GM04504 (cell line): ENCODE measurements at regions not wholly inside any gene's neighbourhood (a gene's known extent, or its start where the extent isn't known, plus 50 kb on each side); places are given as distances from the start of the nearest gene placed in this dataset.
"Not testable (repeated sequence)": the region's sequence is repeated elsewhere in the genome, so short reads cannot be mapped to it uniquely, and the experiment has no call there.

Source experiments
- DNase-seq: peaks from one replicate; pipeline ENCODE4 v3.0.0-alpha.2; 2012; ENCODE audit warnings: low read depth

DNA sequence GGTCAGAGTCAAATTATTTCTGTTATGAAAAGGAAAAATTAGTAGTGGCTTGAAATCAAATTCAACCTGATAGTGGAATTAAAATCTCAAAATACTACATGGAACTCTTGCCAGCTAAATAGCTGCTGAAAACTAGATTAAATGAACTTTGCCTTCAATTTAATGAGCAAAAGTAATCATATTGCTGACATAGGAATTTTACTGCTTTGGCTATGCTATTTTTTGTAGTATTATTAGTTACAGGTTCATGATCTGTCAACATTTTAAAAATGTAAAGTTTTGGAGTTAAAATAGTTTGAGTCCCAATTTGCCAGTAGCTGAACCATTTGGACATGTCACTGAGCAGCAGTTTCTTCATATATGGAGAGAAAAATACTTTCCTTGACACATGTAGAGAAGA, 81.4 kb downstream of the RERGL start:
- no peak for DNase-seq

DNA sequence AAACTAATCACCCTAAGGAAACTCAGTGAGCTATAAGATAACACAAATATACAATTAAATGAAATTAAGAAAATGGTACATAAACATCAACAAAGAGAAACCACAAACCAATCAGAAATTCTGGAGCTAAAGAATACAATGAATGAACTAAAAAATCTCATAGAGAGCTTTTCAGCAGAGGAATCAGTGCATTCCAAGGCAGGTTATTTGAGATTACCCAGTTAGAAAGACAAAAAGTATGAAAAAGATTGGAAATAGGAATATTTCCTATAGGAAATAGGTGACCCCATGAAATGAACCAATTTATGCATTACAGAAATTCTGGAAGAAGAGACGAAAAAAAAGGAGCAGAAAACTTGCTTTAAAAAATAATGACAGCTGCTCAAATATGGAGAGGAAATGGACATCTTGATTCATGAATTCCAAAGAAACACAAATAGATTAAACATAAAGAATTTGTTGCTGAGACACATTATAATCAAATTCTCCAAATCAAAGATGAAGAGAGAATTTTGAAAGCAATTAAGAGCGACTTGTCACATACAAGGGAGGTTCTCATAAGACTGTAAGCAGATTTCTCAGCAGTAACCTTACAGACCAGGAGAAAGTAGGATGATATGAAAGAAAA, 90.7 kb downstream of the RERGL start:
- DNase-seq: no peak

GRCh38 chr12:17992002-17992656, 97.9 kb downstream of the RERGL start:
- DNase-seq: peak; percentile 3

DNA sequence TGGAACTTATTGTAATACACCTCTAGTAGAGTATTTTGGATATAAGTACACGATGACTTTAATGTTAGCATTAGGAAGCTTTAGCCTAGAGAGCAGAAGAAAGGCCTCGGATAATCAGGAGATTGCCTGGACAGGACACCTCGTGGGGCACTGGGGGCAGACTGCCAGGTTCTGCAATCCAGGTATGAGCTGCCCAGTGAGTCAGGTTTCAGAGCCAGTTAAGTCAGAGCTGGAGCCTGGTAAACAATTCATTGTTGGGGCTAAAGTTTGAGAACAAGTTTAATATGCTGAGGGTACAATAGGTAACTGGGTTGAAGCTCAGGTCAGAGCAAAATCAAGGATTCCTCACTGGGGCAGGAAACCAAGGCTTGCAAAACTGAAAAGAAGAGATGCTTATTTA, 107.4 kb downstream of the RERGL start:
- DNase-seq: no peak

DNA sequence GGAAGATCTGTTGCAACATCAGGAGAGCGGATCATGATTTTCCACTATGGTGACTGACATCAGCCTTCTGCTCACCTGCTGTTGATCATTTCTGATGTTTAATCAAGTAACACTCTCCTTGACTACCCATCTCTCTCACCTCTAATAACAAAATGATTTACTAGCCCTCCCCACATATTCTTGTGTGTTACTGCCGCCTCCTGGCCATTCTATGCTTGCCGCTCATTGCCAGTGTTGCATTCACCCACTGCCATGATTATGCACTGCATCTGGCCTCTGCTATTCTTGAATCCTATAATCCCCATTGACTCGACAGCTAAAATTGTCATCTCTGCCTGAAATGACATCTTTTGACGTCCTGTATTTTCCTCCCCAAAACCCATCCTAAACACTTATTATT, 113.8 kb downstream of the RERGL start:
- no peak for DNase-seq

GRCh38 chr12:17975763-17976162, 114.2 kb downstream of the RERGL start:
- no peak for DNase-seq

- DNase-seq: no peak
Observed at GRCh38 chr12:17975239-17975638, 114.8 kb downstream of the RERGL start.

DNA sequence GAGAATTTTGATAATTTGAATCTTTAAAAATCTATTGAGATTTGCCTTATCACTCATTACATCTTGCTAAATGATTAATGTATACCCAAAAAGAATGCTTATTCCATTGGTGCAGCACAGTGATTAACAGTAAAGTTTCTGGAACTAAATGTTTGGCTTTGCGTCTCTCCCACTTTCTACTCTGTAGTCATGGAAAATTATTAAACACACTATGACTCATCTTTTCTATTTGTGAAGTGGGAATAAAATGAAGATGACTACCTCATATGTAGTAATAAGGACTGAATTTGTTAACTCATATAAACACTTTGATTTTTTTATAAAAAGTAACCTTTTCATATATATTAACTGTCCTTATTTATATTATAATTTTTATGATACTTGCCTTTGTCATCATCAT, 118.1 kb downstream of the RERGL start:
- no peak for DNase-seq

DNA sequence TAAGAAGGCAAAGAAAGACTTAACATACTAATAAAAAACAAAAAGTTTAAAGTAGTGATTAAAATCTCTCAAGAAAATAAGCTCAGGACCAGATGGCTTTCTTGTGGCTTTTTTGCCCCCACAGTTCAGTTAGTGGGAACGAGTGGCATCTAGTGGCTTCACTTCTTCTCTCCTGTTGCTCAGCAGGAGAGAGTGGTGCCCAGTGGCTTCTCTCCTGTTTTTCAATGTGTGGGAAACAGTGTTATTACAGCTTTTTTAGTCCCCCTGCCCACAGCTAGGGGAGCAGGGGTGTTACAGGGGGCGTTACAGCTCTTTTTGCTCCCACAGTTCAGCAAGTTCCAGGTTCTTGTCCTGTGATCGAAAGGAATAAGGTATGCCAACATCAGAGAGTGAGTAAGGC, 135.2 kb downstream of the RERGL start:
- no peak for DNase-seq

GRCh38 chr12:17950898-17951297, 139.1 kb downstream of the RERGL start:
- DNase-seq: no peak

DNA sequence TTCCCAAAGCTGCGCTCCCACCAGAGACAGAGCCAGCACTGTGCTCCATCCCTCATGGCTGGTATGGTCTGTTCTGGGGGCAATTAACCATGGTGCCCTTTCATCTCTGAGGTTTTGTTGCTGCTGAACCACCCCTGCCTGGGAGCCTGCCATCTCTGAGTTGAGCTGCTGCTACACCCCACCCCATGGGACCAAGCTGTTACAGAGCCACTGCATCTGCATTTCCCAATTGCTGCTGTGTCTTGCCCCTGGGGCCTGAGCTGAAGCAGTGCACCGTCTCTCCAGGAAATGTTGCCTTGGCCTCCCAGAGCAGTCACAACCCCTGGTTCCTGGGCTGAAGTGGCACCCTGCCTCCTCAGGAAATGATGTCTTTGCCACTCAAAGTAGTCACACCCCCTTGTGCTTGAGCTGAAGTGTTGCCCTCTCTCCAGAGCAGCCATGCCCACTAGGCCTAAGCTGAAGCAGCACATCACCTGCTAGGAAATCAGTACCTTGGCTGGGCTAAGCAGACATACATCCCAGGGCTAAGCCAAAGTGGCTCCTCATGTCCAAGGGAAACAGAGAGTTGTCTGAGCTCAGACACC, 140.3 kb downstream of the RERGL start:
- DNase-seq: no peak

DNA sequence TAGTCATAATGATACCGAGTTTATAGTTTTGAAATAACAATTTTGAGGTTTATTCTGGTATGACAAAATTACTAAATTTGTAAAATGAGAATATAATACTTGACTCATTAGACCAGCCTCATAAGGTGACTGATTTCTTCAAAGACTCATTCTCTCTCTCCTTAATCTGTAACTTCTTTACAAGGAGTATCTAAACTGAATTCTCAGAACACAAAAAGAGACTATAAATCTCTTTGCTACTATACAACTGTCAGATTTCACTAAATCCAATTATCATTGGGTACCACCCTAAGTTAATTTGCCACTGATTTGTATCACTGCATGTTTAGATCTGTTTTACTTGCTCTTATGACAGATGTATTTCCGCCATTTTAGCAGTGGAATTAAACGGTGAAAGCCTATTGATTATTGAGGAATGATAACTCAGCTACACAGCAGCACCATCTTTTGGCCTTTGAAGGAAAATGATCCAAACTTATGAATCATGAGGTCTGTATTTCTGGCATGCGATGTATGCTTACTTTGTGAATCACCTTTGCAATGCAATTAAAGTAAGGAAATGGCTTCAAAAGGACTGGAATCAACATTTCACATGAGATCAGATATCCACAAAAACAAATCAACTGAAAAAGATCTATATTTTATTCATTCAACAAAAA, 161.2 kb downstream of the RERGL start:
- no peak for DNase-seq

- DNase-seq: no peak
Observed at GRCh38 chr12:17918013-17918412, 172.0 kb downstream of the RERGL start.

- no peak for DNase-seq
Observed at GRCh38 chr12:17884581-17884980, 205.4 kb downstream of the RERGL start.

DNA sequence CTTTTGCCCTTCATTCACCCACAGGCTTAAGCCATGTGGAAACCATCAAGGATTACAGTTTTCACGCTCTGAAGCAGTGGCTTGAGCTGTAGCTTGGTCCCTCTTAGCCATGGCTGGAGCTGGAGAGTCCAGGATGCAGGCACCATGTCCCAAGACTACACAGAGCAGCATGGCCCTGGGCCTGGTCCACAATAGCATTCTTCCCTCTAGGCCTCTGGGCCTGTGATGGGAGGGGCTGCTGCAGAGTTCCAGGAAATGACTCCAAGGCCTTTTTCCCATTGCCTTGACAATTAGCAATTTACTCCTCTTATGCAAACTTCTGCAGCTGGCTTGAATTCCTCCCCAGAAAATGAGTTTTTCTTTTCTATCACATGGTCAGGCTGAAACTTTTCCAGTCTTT, 211.3 kb downstream of the RERGL start:
- no peak for DNase-seq

DNA sequence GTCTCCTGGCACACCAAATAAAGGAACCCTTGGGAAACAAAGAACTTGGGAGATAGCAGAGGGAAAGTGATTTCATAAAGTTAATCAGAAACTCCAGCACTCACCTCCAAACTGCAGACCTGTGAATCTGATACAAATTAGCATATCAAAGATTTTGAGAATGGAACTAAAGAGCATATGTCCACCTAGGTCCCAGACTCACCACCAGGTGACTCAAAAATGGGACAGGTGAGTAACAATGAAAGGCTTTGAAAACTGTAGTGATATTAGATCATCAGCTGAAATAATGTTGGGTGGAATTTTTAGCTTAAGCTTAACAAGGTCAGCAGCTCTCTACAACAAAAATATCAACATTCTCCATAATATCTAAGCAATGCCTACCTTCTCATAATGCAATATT, 214.8 kb downstream of the RERGL start:
- DNase-seq: no peak

DNA sequence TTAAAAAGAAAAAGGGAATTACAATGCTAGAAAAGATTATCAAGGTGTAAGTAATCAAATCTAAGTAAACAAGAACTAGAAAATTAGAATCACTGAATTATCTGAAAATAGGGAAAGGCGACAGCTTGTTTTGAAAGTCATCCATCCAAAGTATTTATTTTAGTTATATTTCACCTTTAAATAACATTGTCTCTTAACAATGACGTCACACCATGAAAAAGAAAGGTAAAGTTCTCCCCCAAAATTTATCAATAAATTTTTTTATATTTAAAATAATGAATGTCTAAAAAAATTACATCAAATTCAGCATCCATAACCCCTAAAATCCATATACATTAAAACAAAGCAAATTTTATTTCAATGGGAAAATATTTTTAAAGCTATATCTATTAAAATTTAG, 223.2 kb downstream of the RERGL start:
- no peak for DNase-seq

GRCh38 chr12:17855548-17855947, 234.4 kb downstream of the RERGL start:
- not testable (repeated sequence) for DNase-seq

DNA sequence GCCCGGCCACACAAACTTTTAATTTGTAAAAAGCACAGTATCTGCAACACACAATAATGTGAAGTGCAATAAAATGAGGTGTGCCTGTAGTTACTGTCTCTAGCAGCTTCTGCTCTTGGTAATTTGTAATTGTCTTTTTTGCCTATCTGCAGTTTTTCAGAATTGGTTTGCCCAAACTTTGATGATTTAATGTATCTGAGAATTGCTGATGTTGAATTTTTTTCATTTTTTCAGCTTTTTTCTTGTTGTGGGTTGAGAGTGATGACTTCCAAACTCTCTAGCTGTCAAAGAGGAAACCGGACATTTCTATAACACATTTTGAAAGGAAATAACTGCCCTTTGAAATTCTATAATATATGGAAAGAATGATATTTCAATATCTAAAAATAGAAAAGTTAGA, 236.9 kb downstream of the RERGL start:
- DNase-seq: no peak

DNA sequence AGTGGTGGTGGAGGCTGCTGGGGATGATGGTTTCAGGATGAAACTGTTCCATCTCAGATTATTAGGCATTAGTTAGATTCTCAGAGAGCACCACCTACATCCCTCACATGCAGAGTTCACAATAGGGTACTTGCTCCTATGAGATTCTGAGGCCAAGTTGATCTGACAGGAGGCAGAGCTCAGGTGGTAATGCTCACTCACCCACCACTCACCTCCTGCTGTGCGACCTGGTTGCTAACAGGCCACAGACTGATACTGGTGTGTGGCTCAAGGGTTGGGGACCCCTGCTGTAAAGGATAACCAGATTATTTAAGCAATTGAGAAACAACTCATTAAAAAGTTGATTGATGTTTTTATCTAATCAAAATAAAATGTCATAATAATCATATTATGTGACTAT, 248.5 kb downstream of the RERGL start:
- DNase-seq: no peak

- DNase-seq: no peak
Observed at GRCh38 chr12:17829813-17830212, 260.2 kb downstream of the RERGL start.

- no peak for DNase-seq
Observed at GRCh38 chr12:17818931-17819330, 271.1 kb downstream of the RERGL start.

- no peak for DNase-seq
Observed at GRCh38 chr12:17810399-17810798, 279.6 kb downstream of the RERGL start.
